ENCODE measurements at regions not wholly inside any gene's neighbourhood (a gene's known extent, or its start where the extent isn't known, plus 50 kb on each side); places are given as distances from the start of the nearest gene placed in this dataset.

DNA sequence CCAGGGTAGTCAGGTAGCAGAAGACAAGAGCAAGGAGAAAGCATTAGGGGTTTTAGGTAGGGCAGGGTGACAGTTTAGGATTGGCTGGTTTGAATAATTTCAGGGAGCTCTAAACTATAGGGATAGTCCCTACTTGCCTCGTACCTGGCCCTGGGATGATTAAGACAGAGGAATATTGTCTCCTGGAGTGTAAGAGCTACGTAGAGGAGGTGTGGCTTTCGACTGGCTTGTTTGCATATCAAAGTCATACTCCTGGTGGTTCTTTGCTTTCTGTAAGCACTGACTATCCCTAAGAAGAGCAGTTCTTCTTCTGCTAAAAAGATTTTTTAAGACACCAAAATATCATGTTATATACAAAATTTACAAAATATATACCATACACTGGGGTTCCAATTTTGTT, 1867.4 kb downstream of the SUCLG1 start:
- Histone ChIP-seq H3K36me3 (ENCODE audit: low read depth) (no peaks in the 10 kb centered on the region), H3K4me3 (ENCODE audit: severe bottlenecking) (no peak overlapping the region), H3K27me3 (ENCODE audit: insufficient read depth, poor library complexity, severe bottlenecking) (no peaks in the 10 kb centered on the region), H3K27ac (ENCODE audit: poor library complexity, severe bottlenecking) (no peak overlapping the region), H3K9me3 (ENCODE audit: severe bottlenecking) (no peaks in the 10 kb centered on the region), H3K4me1 (ENCODE audit: insufficient read depth, poor library complexity, severe bottlenecking) (no peaks in the 10 kb centered on the region)
- ATAC-seq (ENCODE audit: low read depth) (no peak), DNase-seq (ENCODE audit: low spot score) (no peak)
- TF ChIP-seq, protein P1, sequence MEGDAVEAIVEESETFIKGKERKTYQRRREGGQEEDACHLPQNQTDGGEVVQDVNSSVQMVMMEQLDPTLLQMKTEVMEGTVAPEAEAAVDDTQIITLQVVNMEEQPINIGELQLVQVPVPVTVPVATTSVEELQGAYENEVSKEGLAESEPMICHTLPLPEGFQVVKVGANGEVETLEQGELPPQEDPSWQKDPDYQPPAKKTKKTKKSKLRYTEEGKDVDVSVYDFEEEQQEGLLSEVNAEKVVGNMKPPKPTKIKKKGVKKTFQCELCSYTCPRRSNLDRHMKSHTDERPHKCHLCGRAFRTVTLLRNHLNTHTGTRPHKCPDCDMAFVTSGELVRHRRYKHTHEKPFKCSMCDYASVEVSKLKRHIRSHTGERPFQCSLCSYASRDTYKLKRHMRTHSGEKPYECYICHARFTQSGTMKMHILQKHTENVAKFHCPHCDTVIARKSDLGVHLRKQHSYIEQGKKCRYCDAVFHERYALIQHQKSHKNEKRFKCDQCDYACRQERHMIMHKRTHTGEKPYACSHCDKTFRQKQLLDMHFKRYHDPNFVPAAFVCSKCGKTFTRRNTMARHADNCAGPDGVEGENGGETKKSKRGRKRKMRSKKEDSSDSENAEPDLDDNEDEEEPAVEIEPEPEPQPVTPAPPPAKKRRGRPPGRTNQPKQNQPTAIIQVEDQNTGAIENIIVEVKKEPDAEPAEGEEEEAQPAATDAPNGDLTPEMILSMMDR (IDR thresholded peaks at IDR 0.05; ENCODE audit: poor library complexity, severe bottlenecking): no peak

DNA sequence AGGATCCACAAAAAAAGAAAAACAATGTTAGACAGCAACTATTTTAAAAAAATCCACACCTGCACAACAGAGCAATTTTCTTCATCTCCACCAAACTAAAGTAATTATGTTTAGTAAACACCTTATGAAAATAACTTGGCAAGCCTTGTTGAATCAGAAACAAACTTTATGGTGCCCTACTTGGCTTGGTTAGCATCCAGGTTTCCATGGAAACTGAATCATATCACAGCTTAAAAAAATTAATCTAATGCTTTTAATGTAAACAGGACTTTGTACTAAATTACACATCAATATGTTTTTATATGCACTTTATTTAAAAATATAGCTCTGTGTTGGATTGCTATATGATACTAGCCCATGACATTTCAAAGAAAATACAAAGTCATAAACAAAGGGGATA, 1882.4 kb downstream of the SUCLG1 start:
- TF ChIP-seq, protein P1 (IDR thresholded peaks at IDR 0.05; ENCODE audit: poor library complexity, severe bottlenecking): no peak
- H3K27ac ChIP-seq (ENCODE audit: poor library complexity, severe bottlenecking): no peak overlapping the region

DNA sequence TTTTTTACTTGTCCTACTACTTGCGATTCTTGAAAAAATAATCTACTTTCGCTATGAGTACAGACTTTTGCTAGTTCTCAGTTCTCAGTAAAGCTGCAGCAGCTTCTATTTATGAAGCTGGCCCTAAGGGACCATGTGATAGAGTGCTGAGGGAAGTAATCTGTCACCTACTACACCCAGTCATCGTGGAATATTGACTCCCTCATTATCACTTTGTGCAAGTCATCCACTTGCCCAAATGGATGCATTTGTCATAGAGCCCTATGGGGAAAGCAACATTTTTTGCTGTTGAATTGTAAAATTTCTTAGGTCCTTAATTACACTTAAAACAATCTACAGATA, 1919.8 kb downstream of the SUCLG1 start:
- TF ChIP-seq, protein P1 (IDR thresholded peaks at IDR 0.05; ENCODE audit: poor library complexity, severe bottlenecking): no peak
- Histone ChIP-seq H3K4me1 (ENCODE audit: insufficient read depth, poor library complexity, severe bottlenecking) (no peaks in the 10 kb centered on the region), H3K4me3 (ENCODE audit: severe bottlenecking) (no peak overlapping the region), H3K27ac (ENCODE audit: poor library complexity, severe bottlenecking) (no peak overlapping the region), H3K9me3 (ENCODE audit: severe bottlenecking) (no peaks in the 10 kb centered on the region), H3K27me3 (ENCODE audit: insufficient read depth, poor library complexity, severe bottlenecking) (no peaks in the 10 kb centered on the region), H3K36me3 (ENCODE audit: low read depth) (no peaks in the 10 kb centered on the region)
- ATAC-seq (ENCODE audit: low read depth): no peak
- DNase-seq (ENCODE audit: low spot score): no peak

More for the DNA sequence above, 1882.4 kb downstream of the SUCLG1 start:
- no peak for ATAC-seq (ENCODE audit: low read depth)
- H3K27me3 ChIP-seq (ENCODE audit: insufficient read depth, poor library complexity, severe bottlenecking): no peaks in the 10 kb centered on the region
- H3K9me3 ChIP-seq (ENCODE audit: severe bottlenecking): no peaks in the 10 kb centered on the region
- no peaks in the 10 kb centered on the region for H3K4me1 ChIP-seq (ENCODE audit: insufficient read depth, poor library complexity, severe bottlenecking)
- no peak for DNase-seq (ENCODE audit: low spot score)
- H3K4me3 ChIP-seq (ENCODE audit: severe bottlenecking): no peak overlapping the region
- H3K36me3 ChIP-seq (ENCODE audit: low read depth): no peaks in the 10 kb centered on the region

DNA sequence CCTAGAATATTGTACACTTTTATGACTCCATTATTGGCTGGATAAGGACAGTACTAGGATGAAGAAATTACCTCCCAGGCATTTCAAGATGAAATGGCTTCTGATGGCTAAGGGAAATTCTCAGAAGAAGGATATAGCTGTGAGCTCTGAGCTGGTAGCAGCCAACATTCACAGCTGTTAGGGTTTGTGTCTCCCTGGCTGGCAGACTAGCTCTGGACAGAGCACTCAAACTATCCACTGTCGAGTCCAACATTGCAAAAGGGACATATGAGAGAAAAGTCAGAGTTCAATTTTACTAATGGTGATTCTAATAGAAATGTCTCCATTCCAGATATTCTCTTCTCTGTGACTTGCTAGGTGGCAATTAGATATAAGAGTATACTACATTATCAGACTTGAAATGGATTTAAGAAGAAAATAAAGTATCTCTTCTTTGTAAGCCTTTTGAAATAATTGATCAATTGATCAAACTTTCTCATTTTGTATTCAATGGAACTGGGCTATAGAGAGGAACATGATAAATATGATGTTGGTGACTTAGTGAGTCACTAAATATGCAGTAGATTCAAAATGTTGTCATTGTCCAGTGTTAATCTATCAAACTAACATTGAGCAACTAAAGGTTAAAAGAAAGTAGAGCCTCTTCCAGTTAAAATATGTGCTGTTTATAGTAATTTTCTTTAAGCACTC, 1920.3 kb downstream of the SUCLG1 start:
- ATAC-seq (ENCODE audit: low read depth): no peak
- TF ChIP-seq, protein P1 (IDR thresholded peaks at IDR 0.05; ENCODE audit: poor library complexity, severe bottlenecking): no peak
- Histone ChIP-seq H3K9me3 (ENCODE audit: severe bottlenecking) (no peaks in the 10 kb centered on the region), H3K4me3 (ENCODE audit: severe bottlenecking) (no peak overlapping the region), H3K4me1 (ENCODE audit: insufficient read depth, poor library complexity, severe bottlenecking) (no peaks in the 10 kb centered on the region), H3K36me3 (ENCODE audit: low read depth) (no peaks in the 10 kb centered on the region), H3K27me3 (ENCODE audit: insufficient read depth, poor library complexity, severe bottlenecking) (no peaks in the 10 kb centered on the region), H3K27ac (ENCODE audit: poor library complexity, severe bottlenecking) (no peak overlapping the region)
- no peak for DNase-seq (ENCODE audit: low spot score)

DNA sequence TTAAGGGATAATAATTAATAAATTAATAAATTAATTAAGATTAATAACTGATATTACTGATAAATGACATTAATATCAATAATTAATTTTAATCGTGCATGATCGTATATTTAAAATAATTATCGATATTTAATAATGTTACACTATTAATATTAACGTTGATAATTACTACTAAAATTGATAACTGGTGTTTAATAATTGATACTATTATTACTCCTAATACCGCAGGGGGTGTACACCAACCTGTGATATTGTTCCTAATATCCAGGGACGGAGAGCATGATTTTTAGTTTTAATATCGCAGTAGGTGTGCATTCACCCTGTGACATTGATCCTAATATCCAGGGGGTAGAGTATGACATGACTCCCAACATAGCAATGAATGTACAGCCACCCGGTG, 1930.8 kb downstream of the SUCLG1 start:
- H3K4me3 ChIP-seq (ENCODE audit: severe bottlenecking): no peak overlapping the region
- no peak overlapping the region for H3K27ac ChIP-seq (ENCODE audit: poor library complexity, severe bottlenecking)
- H3K4me1 ChIP-seq (ENCODE audit: insufficient read depth, poor library complexity, severe bottlenecking): no peaks in the 10 kb centered on the region
- TF ChIP-seq, protein P1 (IDR thresholded peaks at IDR 0.05; ENCODE audit: poor library complexity, severe bottlenecking): no peak
- no peaks in the 10 kb centered on the region for H3K27me3 ChIP-seq (ENCODE audit: insufficient read depth, poor library complexity, severe bottlenecking)
- H3K36me3 ChIP-seq (ENCODE audit: low read depth): no peaks in the 10 kb centered on the region
- no peak for ATAC-seq (ENCODE audit: low read depth)
- no peaks in the 10 kb centered on the region for H3K9me3 ChIP-seq (ENCODE audit: severe bottlenecking)
- no peak for DNase-seq (ENCODE audit: low spot score)

All from RWPE2 (cell line).